ENCODE measurements at regions not wholly inside any gene's neighbourhood (a gene's known extent, or its start where the extent isn't known, plus 50 kb on each side); places are given as distances from the start of the nearest gene placed in this dataset.

- no peak overlapping the region for H3K27ac ChIP-seq
- peaks cover 0 to 3% (median 0%) of the 10 kb centered on the region in 9 donors for H3K4me1 ChIP-seq
- TF ChIP-seq CTCF (IDR thresholded peaks at IDR 0.05): no peak
- H3K36me3 ChIP-seq: no peaks in the 10 kb centered on the region
- ATAC-seq (no peak), DNase-seq (no peak)
- peaks cover 0 to 3% (median 0%) of the 10 kb centered on the region in 11 donors for H3K9me3 ChIP-seq
- no peak overlapping the region for H3K4me3 ChIP-seq
- 76 to 83% methylated on average over 4 of the region's 4 CpGs for WGBS, 2 donors
- peaks cover 0 to 11% (median 0%) of the 10 kb centered on the region in 7 donors for H3K27me3 ChIP-seq
- intact Hi-C loops (cut with DNase I): no loop called here
Observed at GRCh38 chr20:20815711-20816455, 103.4 kb upstream of the RALGAPA2 start.

- Histone ChIP-seq H3K27ac (no peak overlapping the region), H3K36me3 (no peaks in the 10 kb centered on the region), H3K9me3 (peaks cover 0 to 3% (median 0%) of the 10 kb centered on the region in 11 donors), H3K4me1 (no peaks in the 10 kb centered on the region), H3K4me3 (no peak overlapping the region), H3K27me3 (peaks cover 0 to 10% (median 0%) of the 10 kb centered on the region in 7 donors)
- 54 to 62% methylated on average over 4 of the region's 4 CpGs for WGBS, 2 donors
- no peak for DNase-seq
- ATAC-seq: no peak
- no peak for TF ChIP-seq CTCF (IDR thresholded peaks at IDR 0.05)
- intact Hi-C loops (cut with DNase I): no loop called here
Observed at GRCh38 chr20:20814685-20815084, 102.2 kb upstream of the RALGAPA2 start.

GRCh38 chr20:20812136-20812535 is 99.7 kb upstream of the RALGAPA2 start:
- DNase-seq (no peak), ATAC-seq (no peak)
- H3K4me1 ChIP-seq: no peaks in the 10 kb centered on the region
- peaks cover 0 to 3% (median 0%) of the 10 kb centered on the region in 11 donors for H3K9me3 ChIP-seq
- H3K27ac ChIP-seq: no peak overlapping the region
- TF ChIP-seq CTCF (IDR thresholded peaks at IDR 0.05): no peak
- intact Hi-C loops (cut with DNase I): no loop called here
- WGBS, 2 donors: 83% methylated on average over 5 of the region's 5 CpGs
- no peak overlapping the region for H3K4me3 ChIP-seq
- H3K27me3 ChIP-seq: peaks cover 0 to 17% (median 0%) of the 10 kb centered on the region in 7 donors
- H3K36me3 ChIP-seq: no peaks in the 10 kb centered on the region

GRCh38 chr20:20808016-20808415 is 95.6 kb upstream of the RALGAPA2 start:
- no peak for ATAC-seq
- H3K27ac ChIP-seq: no peak overlapping the region
- no peak for TF ChIP-seq CTCF (IDR thresholded peaks at IDR 0.05)

More at GRCh38 chr20:20808016-20808415, 95.6 kb upstream of the RALGAPA2 start:
- peaks cover 0 to 12% (median 0%) of the 10 kb centered on the region in 7 donors for H3K27me3 ChIP-seq
- WGBS, 2 donors: 72 to 73% methylated on average over 4 of the region's 4 CpGs
- no peaks in the 10 kb centered on the region for H3K36me3 ChIP-seq
- H3K4me3 ChIP-seq: no peak overlapping the region
- intact Hi-C loops (cut with DNase I): loop anchor here in 1 of 10 donors (10.0 kb wide), 1 partner anchor 113 kb away; no protein-coding TSS in a partner anchor
- H3K4me1 ChIP-seq: peaks cover 0 to 2% (median 0%) of the 10 kb centered on the region in 9 donors
- H3K9me3 ChIP-seq: peaks cover 0 to 3% (median 0%) of the 10 kb centered on the region in 11 donors
- no peak for DNase-seq
